ENCODE measurements at regions not wholly inside any gene's neighbourhood (a gene's known extent, or its start where the extent isn't known, plus 50 kb on each side); places are given as distances from the start of the nearest gene placed in this dataset.

- TF ChIP-seq, protein P1, sequence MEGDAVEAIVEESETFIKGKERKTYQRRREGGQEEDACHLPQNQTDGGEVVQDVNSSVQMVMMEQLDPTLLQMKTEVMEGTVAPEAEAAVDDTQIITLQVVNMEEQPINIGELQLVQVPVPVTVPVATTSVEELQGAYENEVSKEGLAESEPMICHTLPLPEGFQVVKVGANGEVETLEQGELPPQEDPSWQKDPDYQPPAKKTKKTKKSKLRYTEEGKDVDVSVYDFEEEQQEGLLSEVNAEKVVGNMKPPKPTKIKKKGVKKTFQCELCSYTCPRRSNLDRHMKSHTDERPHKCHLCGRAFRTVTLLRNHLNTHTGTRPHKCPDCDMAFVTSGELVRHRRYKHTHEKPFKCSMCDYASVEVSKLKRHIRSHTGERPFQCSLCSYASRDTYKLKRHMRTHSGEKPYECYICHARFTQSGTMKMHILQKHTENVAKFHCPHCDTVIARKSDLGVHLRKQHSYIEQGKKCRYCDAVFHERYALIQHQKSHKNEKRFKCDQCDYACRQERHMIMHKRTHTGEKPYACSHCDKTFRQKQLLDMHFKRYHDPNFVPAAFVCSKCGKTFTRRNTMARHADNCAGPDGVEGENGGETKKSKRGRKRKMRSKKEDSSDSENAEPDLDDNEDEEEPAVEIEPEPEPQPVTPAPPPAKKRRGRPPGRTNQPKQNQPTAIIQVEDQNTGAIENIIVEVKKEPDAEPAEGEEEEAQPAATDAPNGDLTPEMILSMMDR (IDR thresholded peaks at IDR 0.05): no peak
- no peak for TF ChIP-seq POLR2A (IDR thresholded peaks at IDR 0.05)
Observed at GRCh38 chr6:14646371-14646770, 528.8 kb downstream of the CD83 start.
